ENCODE measurements at regions not wholly inside any gene's neighbourhood (a gene's known extent, or its start where the extent isn't known, plus 50 kb on each side); places are given as distances from the start of the nearest gene placed in this dataset.
"Not testable (repeated sequence)": the region's sequence is repeated elsewhere in the genome, so short reads cannot be mapped to it uniquely, and the experiment has no call there.

- no peak overlapping the region for H3K4me3 ChIP-seq (ENCODE audit: low read length in 2 of 2)
- no peak overlapping the region for H3K9ac ChIP-seq (ENCODE audit: low read depth in 1 of 2, low read length in 2 of 2)
- H3K27me3 ChIP-seq (ENCODE audit: control insufficient read depth in 2 of 2, insufficient read depth in 2 of 2, low read length in 2 of 2) = no peaks in the 10 kb centered on the region
- H3K9me3 ChIP-seq (ENCODE audit: control insufficient read depth in 2 of 2, low read length in 2 of 2) = no peaks in the 10 kb centered on the region
- H3K27ac ChIP-seq (ENCODE audit: low read depth in 2 of 2, low read length in 2 of 2) = no peak overlapping the region
- H3K4me1 ChIP-seq (ENCODE audit: control insufficient read depth in 2 of 2, insufficient read depth in 2 of 2, low read length in 2 of 2) = no peaks in the 10 kb centered on the region
- no peaks in the 10 kb centered on the region for H3K36me3 ChIP-seq (ENCODE audit: control insufficient read depth in 2 of 2, insufficient read depth in 2 of 2, low read length in 2 of 2)
Measured at GRCh38 chr19:20482721-20483120, 82.9 kb downstream of the ZNF737 start.

GRCh38 chr19:20481736-20482135 is 83.8 kb downstream of the ZNF737 start:
- no peak overlapping the region for H3K27ac ChIP-seq (ENCODE audit: low read depth in 2 of 2, low read length in 2 of 2)
- H3K4me3 ChIP-seq (ENCODE audit: low read length in 2 of 2) = no peak overlapping the region
- no peaks in the 10 kb centered on the region for H3K4me1 ChIP-seq (ENCODE audit: control insufficient read depth in 2 of 2, insufficient read depth in 2 of 2, low read length in 2 of 2)
- no peaks in the 10 kb centered on the region for H3K36me3 ChIP-seq (ENCODE audit: control insufficient read depth in 2 of 2, insufficient read depth in 2 of 2, low read length in 2 of 2)
- no peaks in the 10 kb centered on the region for H3K27me3 ChIP-seq (ENCODE audit: control insufficient read depth in 2 of 2, insufficient read depth in 2 of 2, low read length in 2 of 2)
- H3K9ac ChIP-seq (ENCODE audit: low read depth in 1 of 2, low read length in 2 of 2) = no peak overlapping the region
- H3K9me3 ChIP-seq (ENCODE audit: control insufficient read depth in 2 of 2, low read length in 2 of 2) = peaks cover 0 to 4% of the 10 kb centered on the region in 2 donors

- Histone ChIP-seq H3K4me3 (ENCODE audit: low read length in 2 of 2) (no peak overlapping the region), H3K4me1 (ENCODE audit: control insufficient read depth in 2 of 2, insufficient read depth in 2 of 2, low read length in 2 of 2) (no peaks in the 10 kb centered on the region), H3K9ac (ENCODE audit: low read depth in 1 of 2, low read length in 2 of 2) (no peak overlapping the region), H3K9me3 (ENCODE audit: control insufficient read depth in 2 of 2, low read length in 2 of 2) (peaks cover 0 to 9% of the 10 kb centered on the region in 2 donors), H3K27ac (ENCODE audit: low read depth in 2 of 2, low read length in 2 of 2) (no peak overlapping the region), H3K36me3 (ENCODE audit: control insufficient read depth in 2 of 2, insufficient read depth in 2 of 2, low read length in 2 of 2) (no peaks in the 10 kb centered on the region), H3K27me3 (ENCODE audit: control insufficient read depth in 2 of 2, insufficient read depth in 2 of 2, low read length in 2 of 2) (no peaks in the 10 kb centered on the region)
Measured at GRCh38 chr19:20479483-20479882, 86.1 kb downstream of the ZNF737 start.

GRCh38 chr19:20478936-20479335 is 86.6 kb downstream of the ZNF737 start:
- H3K9me3 ChIP-seq (ENCODE audit: control insufficient read depth in 2 of 2, low read length in 2 of 2) = peaks cover 0 to 9% of the 10 kb centered on the region in 2 donors
- no peaks in the 10 kb centered on the region for H3K27me3 ChIP-seq (ENCODE audit: control insufficient read depth in 2 of 2, insufficient read depth in 2 of 2, low read length in 2 of 2)
- no peak overlapping the region for H3K4me3 ChIP-seq (ENCODE audit: low read length in 2 of 2)
- H3K27ac ChIP-seq (ENCODE audit: low read depth in 2 of 2, low read length in 2 of 2) = no peak overlapping the region
- no peak overlapping the region for H3K9ac ChIP-seq (ENCODE audit: low read depth in 1 of 2, low read length in 2 of 2)
- no peaks in the 10 kb centered on the region for H3K36me3 ChIP-seq (ENCODE audit: control insufficient read depth in 2 of 2, insufficient read depth in 2 of 2, low read length in 2 of 2)
- H3K4me1 ChIP-seq (ENCODE audit: control insufficient read depth in 2 of 2, insufficient read depth in 2 of 2, low read length in 2 of 2) = no peaks in the 10 kb centered on the region

GRCh38 chr19:20472854-20473253 is 92.7 kb downstream of the ZNF737 start:
- Histone ChIP-seq H3K9ac (ENCODE audit: low read depth in 1 of 2, low read length in 2 of 2) (no peak overlapping the region), H3K4me1 (ENCODE audit: control insufficient read depth in 2 of 2, insufficient read depth in 2 of 2, low read length in 2 of 2) (no peaks in the 10 kb centered on the region), H3K27ac (ENCODE audit: low read depth in 2 of 2, low read length in 2 of 2) (no peak overlapping the region), H3K4me3 (ENCODE audit: low read length in 2 of 2) (no peak overlapping the region), H3K9me3 (ENCODE audit: control insufficient read depth in 2 of 2, low read length in 2 of 2) (peaks cover 0 to 9% of the 10 kb centered on the region in 2 donors), H3K36me3 (ENCODE audit: control insufficient read depth in 2 of 2, insufficient read depth in 2 of 2, low read length in 2 of 2) (no peaks in the 10 kb centered on the region), H3K27me3 (ENCODE audit: control insufficient read depth in 2 of 2, insufficient read depth in 2 of 2, low read length in 2 of 2) (no peaks in the 10 kb centered on the region)

GRCh38 chr19:20471431-20471830 is 94.2 kb downstream of the ZNF737 start:
- Histone ChIP-seq H3K4me1 (ENCODE audit: control insufficient read depth in 2 of 2, insufficient read depth in 2 of 2, low read length in 2 of 2) (no peaks in the 10 kb centered on the region), H3K9me3 (ENCODE audit: control insufficient read depth in 2 of 2, low read length in 2 of 2) (peaks cover 0 to 4% of the 10 kb centered on the region in 2 donors), H3K27me3 (ENCODE audit: control insufficient read depth in 2 of 2, insufficient read depth in 2 of 2, low read length in 2 of 2) (no peaks in the 10 kb centered on the region), H3K4me3 (ENCODE audit: low read length in 2 of 2) (no peak overlapping the region), H3K27ac (ENCODE audit: low read depth in 2 of 2, low read length in 2 of 2) (no peak overlapping the region), H3K36me3 (ENCODE audit: control insufficient read depth in 2 of 2, insufficient read depth in 2 of 2, low read length in 2 of 2) (no peaks in the 10 kb centered on the region), H3K9ac (ENCODE audit: low read depth in 1 of 2, low read length in 2 of 2) (no peak overlapping the region)

- no peaks in the 10 kb centered on the region for H3K9me3 ChIP-seq (ENCODE audit: control insufficient read depth in 2 of 2, low read length in 2 of 2)
- H3K36me3 ChIP-seq (ENCODE audit: control insufficient read depth in 2 of 2, insufficient read depth in 2 of 2, low read length in 2 of 2) = no peaks in the 10 kb centered on the region
- no peaks in the 10 kb centered on the region for H3K4me1 ChIP-seq (ENCODE audit: control insufficient read depth in 2 of 2, insufficient read depth in 2 of 2, low read length in 2 of 2)
- no peak overlapping the region for H3K4me3 ChIP-seq (ENCODE audit: low read length in 2 of 2)
- no peaks in the 10 kb centered on the region for H3K27me3 ChIP-seq (ENCODE audit: control insufficient read depth in 2 of 2, insufficient read depth in 2 of 2, low read length in 2 of 2)
- no peak overlapping the region for H3K9ac ChIP-seq (ENCODE audit: low read depth in 1 of 2, low read length in 2 of 2)
- H3K27ac ChIP-seq (ENCODE audit: low read depth in 2 of 2, low read length in 2 of 2) = no peak overlapping the region
Measured at GRCh38 chr19:20470345-20471135, 95.0 kb downstream of the ZNF737 start.

GRCh38 chr19:20466638-20466990 is 99.0 kb downstream of the ZNF737 start:
- H3K4me1 ChIP-seq (ENCODE audit: control insufficient read depth in 2 of 2, insufficient read depth in 2 of 2, low read length in 2 of 2); H3K9me3 ChIP-seq (ENCODE audit: control insufficient read depth in 2 of 2, low read length in 2 of 2); H3K27ac ChIP-seq (ENCODE audit: low read depth in 2 of 2, low read length in 2 of 2); H3K27me3 ChIP-seq (ENCODE audit: control insufficient read depth in 2 of 2, insufficient read depth in 2 of 2, low read length in 2 of 2); H3K36me3 ChIP-seq (ENCODE audit: control insufficient read depth in 2 of 2, insufficient read depth in 2 of 2, low read length in 2 of 2); H3K4me3 ChIP-seq (ENCODE audit: low read length in 2 of 2); H3K9ac ChIP-seq (ENCODE audit: low read depth in 1 of 2, low read length in 2 of 2): not testable (repeated sequence)

- not testable (repeated sequence) for H3K4me1 ChIP-seq (ENCODE audit: control insufficient read depth in 2 of 2, insufficient read depth in 2 of 2, low read length in 2 of 2); H3K9me3 ChIP-seq (ENCODE audit: control insufficient read depth in 2 of 2, low read length in 2 of 2); H3K27me3 ChIP-seq (ENCODE audit: control insufficient read depth in 2 of 2, insufficient read depth in 2 of 2, low read length in 2 of 2); H3K27ac ChIP-seq (ENCODE audit: low read depth in 2 of 2, low read length in 2 of 2); H3K9ac ChIP-seq (ENCODE audit: low read depth in 1 of 2, low read length in 2 of 2); H3K4me3 ChIP-seq (ENCODE audit: low read length in 2 of 2); H3K36me3 ChIP-seq (ENCODE audit: control insufficient read depth in 2 of 2, insufficient read depth in 2 of 2, low read length in 2 of 2)
Measured at GRCh38 chr19:20465922-20466637, 99.5 kb downstream of the ZNF737 start.

- no peaks in the 10 kb centered on the region for H3K9me3 ChIP-seq (ENCODE audit: control insufficient read depth in 2 of 2, low read length in 2 of 2)
Measured at GRCh38 chr19:20453425-20453935, 112.1 kb downstream of the ZNF737 start.

More at GRCh38 chr19:20453425-20453935, 112.1 kb downstream of the ZNF737 start:
- Histone ChIP-seq H3K27me3 (ENCODE audit: control insufficient read depth in 2 of 2, insufficient read depth in 2 of 2, low read length in 2 of 2) (no peaks in the 10 kb centered on the region), H3K27ac (ENCODE audit: low read depth in 2 of 2, low read length in 2 of 2) (no peak overlapping the region), H3K36me3 (ENCODE audit: control insufficient read depth in 2 of 2, insufficient read depth in 2 of 2, low read length in 2 of 2) (no peaks in the 10 kb centered on the region), H3K4me1 (ENCODE audit: control insufficient read depth in 2 of 2, insufficient read depth in 2 of 2, low read length in 2 of 2) (no peaks in the 10 kb centered on the region), H3K9ac (ENCODE audit: low read depth in 1 of 2, low read length in 2 of 2) (no peak overlapping the region), H3K4me3 (ENCODE audit: low read length in 2 of 2) (no peak overlapping the region)

All from mucosa of rectum (tissue), 2 donors.